ENCODE measurements at regions not wholly inside any gene's neighbourhood (a gene's known extent, or its start where the extent isn't known, plus 50 kb on each side); places are given as distances from the start of the nearest gene placed in this dataset.

GRCh38 chr10:125593644-125594043, 89.3 kb downstream of the TEX36 start:
- ChIA-PET CTCF (no interaction called here), RAD21 (ENCODE audit: low non-redundant PET in 1 of 2, low total read pairs in 2 of 2, uncharacterized antibody in 2 of 2, unreplicated experiment in 2 of 2) (no interaction called here), POLR2A (interaction anchor here (1.5 kb wide), 1 partner anchor 9 kb away, joined by 5 read pairs; no protein-coding TSS in a partner anchor)
- H3K4me2 ChIP-seq (ENCODE audit: low read length), result no peak overlapping the region
- no TSS peak for BruUV-seq (replicated peaks)
- H3K79me2 ChIP-seq (ENCODE audit: insufficient read depth, low read length), result no peaks in the 10 kb centered on the region
- no peak overlapping the region for H3K27ac ChIP-seq (ENCODE audit: low read depth, low read length)
- no peak overlapping the region for H3K4me3 ChIP-seq (replicated peaks in 1 of 2; ENCODE audit: low read depth in 1 of 2, low read length in 2 of 2)
- H2AFZ ChIP-seq (ENCODE audit: low read depth, low read length, poor library complexity, severe bottlenecking), result no peak overlapping the region
- TF ChIP-seq YY1 (IDR thresholded peaks at IDR 0.05; ENCODE audit: extremely low read depth, insufficient replicate concordance, low read depth, low read length), result no peak
- H3K27me3 ChIP-seq (ENCODE audit: insufficient read depth, low read length), result 0 out of 2 replicates have a peak, but pooled peaks cover 8% of the 10 kb centered on the region
- H3K4me1 ChIP-seq (ENCODE audit: control insufficient read depth in 1 of 2, insufficient read depth in 2 of 2, low read length in 2 of 2), result no peaks in the 10 kb centered on the region
- H3K9me3 ChIP-seq (ENCODE audit: control insufficient read depth in 1 of 2, insufficient read depth in 1 of 2, low read depth in 1 of 2, low read length in 2 of 2), result peaks cover 11 to 12% of the 10 kb centered on the region in 2 experiments; a peak in 3 of 4 replicates
- no peak overlapping the region for H3K9ac ChIP-seq (ENCODE audit: low read length)
- intact Hi-C loops (cut with micrococcal nuclease), result no loop called here
- no peak for ATAC-seq
- H3K36me3 ChIP-seq (ENCODE audit: control insufficient read depth in 1 of 2, insufficient read depth in 2 of 2, low read length in 2 of 2), result no peaks in the 10 kb centered on the region
- DNase-seq (ENCODE audit: low read depth, low spot score), result no peak
- no peaks in the 10 kb centered on the region for H4K20me1 ChIP-seq (ENCODE audit: insufficient read depth)
- no peaks in the 10 kb centered on the region for H3K9me2 ChIP-seq (ENCODE audit: insufficient read depth)

- Histone ChIP-seq H3K27ac (ENCODE audit: low read depth, low read length) (no peak overlapping the region), H3K36me3 (ENCODE audit: control insufficient read depth in 1 of 2, insufficient read depth in 2 of 2, low read length in 2 of 2) (no peaks in the 10 kb centered on the region), H3K4me1 (ENCODE audit: control insufficient read depth in 1 of 2, insufficient read depth in 2 of 2, low read length in 2 of 2) (no peaks in the 10 kb centered on the region), H3K79me2 (ENCODE audit: insufficient read depth, low read length) (no peaks in the 10 kb centered on the region), H3K9me2 (ENCODE audit: insufficient read depth) (no peaks in the 10 kb centered on the region), H4K20me1 (ENCODE audit: insufficient read depth) (no peaks in the 10 kb centered on the region), H3K9ac (ENCODE audit: low read length) (no peak overlapping the region), H3K9me3 (ENCODE audit: control insufficient read depth in 1 of 2, insufficient read depth in 1 of 2, low read depth in 1 of 2, low read length in 2 of 2) (peaks cover 11 to 12% of the 10 kb centered on the region in 2 experiments; a peak in 3 of 4 replicates), H3K27me3 (ENCODE audit: insufficient read depth, low read length) (0 out of 2 replicates have a peak, but pooled peaks cover 8% of the 10 kb centered on the region), H3K4me3 (replicated peaks in 1 of 2; ENCODE audit: low read depth in 1 of 2, low read length in 2 of 2) (no peak overlapping the region), H2AFZ (ENCODE audit: low read depth, low read length, poor library complexity, severe bottlenecking) (no peak overlapping the region), H3K4me2 (ENCODE audit: low read length) (no peak overlapping the region)
- RAD21 ChIA-PET (ENCODE audit: low non-redundant PET in 1 of 2, low total read pairs in 2 of 2, uncharacterized antibody in 2 of 2, unreplicated experiment in 2 of 2), result no interaction called here
- TF ChIP-seq RAD21 (IDR thresholded peaks at IDR 0.05; ENCODE audit: low read depth) (no peak), ZNF274 (IDR thresholded peaks at IDR 0.05; ENCODE audit: low read depth, low read length) (no peak), SIN3A (IDR thresholded peaks at IDR 0.05; ENCODE audit: low read depth) (no peak), ELF1 (IDR thresholded peaks at IDR 0.05; ENCODE audit: borderline replicate concordance, low read depth) (no peak), CBX3 (IDR thresholded peaks at IDR 0.05; ENCODE audit: low read depth) (no peak), SP1 (IDR thresholded peaks at IDR 0.05; ENCODE audit: low read depth) (no peak), YY1 (IDR thresholded peaks at IDR 0.05; ENCODE audit: extremely low read depth, insufficient replicate concordance, low read depth, low read length) (no peak), JUND (IDR thresholded peaks at IDR 0.05) (no peak), CTCF (IDR thresholded peaks at IDR 0.05 in 2 of 3, conservative IDR thresholded peaks at IDR 0.05 in 1 of 3; ENCODE audit: borderline replicate concordance in 1 of 3, insufficient read depth in 1 of 3, low read depth in 2 of 3, low read length in 2 of 3) (no peak), TCF7L2 (IDR thresholded peaks at IDR 0.05; ENCODE audit: borderline replicate concordance, extremely low read depth, insufficient read depth, insufficient read length) (no peak), POLR2AphosphoS5 (IDR thresholded peaks at IDR 0.05; ENCODE audit: low read depth, low read length) (no peak), CEBPB (IDR thresholded peaks at IDR 0.05; ENCODE audit: low read depth) (no peak), EGR1 (IDR thresholded peaks at IDR 0.05; ENCODE audit: low read depth) (no peak), SRF (IDR thresholded peaks at IDR 0.05; ENCODE audit: low read depth) (no peak), EZH2 (IDR thresholded peaks at IDR 0.05) (no peak)
- ATAC-seq (no peak), DNase-seq (ENCODE audit: low read depth, low spot score) (no peak)
- POLR2A ChIA-PET, result interaction anchor here (1.5 kb wide), 1 partner anchor 8 kb away, joined by 5 read pairs; no protein-coding TSS in a partner anchor
- CTCF ChIA-PET, result no interaction called here
- intact Hi-C loops (cut with micrococcal nuclease), result no loop called here
- BruUV-seq (replicated peaks), result no TSS peak
These were observed 90.1 kb downstream of the TEX36 start for GRCh38 chr10:125592897-125593296.

All from HCT116 (cell line).